Cardiac fibroblast (primary cell): ENCODE measurements at regions not wholly inside any gene's neighbourhood (a gene's known extent, or its start where the extent isn't known, plus 50 kb on each side); places are given as distances from the start of the nearest gene placed in this dataset.

Source experiments
- DNase-seq, 2 donors: peaks; one replicate each; pipeline versions ENCODE4 v3.0.0 to v3.0.0-alpha.2; 2010; ENCODE audit warnings: low read depth in 2 of 2
- H3K4me3 ChIP-seq, 2 donors: replicated peaks in 1 of 2; 1 replicate in 1 of 2; 2 replicates in 1 of 2; pipeline ENCODE4 v1.5.1; 2011; ENCODE audit warnings: low read depth in 2 of 2, low read length in 2 of 2, mild to moderate bottlenecking in 2 of 2, moderate library complexity in 1 of 2
- TF ChIP-seq, protein P1 (sequence below): IDR thresholded peaks from one replicate; pipeline ENCODE4 v1.5.1; 2011; ENCODE audit warnings: low read depth, mild to moderate bottlenecking, low read length, inconsistent platforms

DNA sequence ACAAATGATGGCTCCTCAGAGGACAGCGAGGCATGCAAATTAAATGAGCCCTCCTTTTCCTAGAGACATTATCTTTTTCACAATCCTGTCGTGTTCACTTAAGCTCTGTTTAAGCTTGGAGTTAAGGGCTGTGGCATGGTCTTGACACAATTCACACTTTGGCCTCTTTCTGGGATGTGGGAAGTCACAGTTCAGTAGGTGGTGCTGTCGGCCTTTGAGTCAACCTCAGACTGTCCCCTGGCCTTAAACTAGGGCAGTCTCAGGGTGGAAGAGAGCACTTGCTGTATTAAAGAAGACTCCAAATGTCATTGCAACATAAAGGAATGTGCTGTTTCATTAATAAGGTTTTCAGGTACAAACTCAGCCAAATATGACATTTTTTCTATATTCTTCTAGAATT lies 351.0 kb downstream of the MCTP2 start:
- no peak overlapping the region for H3K4me3 ChIP-seq
- DNase-seq = peak in 1 of 2 donors; percentile 21
- TF ChIP-seq, protein P1, sequence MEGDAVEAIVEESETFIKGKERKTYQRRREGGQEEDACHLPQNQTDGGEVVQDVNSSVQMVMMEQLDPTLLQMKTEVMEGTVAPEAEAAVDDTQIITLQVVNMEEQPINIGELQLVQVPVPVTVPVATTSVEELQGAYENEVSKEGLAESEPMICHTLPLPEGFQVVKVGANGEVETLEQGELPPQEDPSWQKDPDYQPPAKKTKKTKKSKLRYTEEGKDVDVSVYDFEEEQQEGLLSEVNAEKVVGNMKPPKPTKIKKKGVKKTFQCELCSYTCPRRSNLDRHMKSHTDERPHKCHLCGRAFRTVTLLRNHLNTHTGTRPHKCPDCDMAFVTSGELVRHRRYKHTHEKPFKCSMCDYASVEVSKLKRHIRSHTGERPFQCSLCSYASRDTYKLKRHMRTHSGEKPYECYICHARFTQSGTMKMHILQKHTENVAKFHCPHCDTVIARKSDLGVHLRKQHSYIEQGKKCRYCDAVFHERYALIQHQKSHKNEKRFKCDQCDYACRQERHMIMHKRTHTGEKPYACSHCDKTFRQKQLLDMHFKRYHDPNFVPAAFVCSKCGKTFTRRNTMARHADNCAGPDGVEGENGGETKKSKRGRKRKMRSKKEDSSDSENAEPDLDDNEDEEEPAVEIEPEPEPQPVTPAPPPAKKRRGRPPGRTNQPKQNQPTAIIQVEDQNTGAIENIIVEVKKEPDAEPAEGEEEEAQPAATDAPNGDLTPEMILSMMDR = no peak

DNA sequence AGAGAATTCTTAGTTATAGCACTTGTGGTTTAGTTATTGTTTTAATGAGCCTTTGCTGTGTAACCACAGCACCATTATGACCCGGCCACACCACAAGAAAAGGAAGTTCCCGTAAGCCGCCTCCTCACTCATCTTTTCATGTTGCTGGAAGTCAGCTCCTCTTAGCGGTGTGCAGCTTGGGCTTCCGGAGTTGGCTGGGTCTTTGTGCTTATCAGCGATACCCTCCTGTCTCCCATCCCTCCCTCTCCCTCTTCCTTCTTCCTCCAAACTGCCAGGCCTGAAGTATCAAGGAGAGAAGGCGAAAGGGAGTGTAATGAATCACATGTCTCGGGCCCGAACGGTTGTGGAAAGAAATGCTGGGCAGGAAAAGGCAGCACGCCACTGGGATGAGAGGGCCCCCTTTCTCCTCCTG lies 353.5 kb downstream of the MCTP2 start:
- DNase-seq = peak in 1 of 2 donors; percentile 31
- TF ChIP-seq, protein P1 = no peak
- no peak overlapping the region for H3K4me3 ChIP-seq

DNA sequence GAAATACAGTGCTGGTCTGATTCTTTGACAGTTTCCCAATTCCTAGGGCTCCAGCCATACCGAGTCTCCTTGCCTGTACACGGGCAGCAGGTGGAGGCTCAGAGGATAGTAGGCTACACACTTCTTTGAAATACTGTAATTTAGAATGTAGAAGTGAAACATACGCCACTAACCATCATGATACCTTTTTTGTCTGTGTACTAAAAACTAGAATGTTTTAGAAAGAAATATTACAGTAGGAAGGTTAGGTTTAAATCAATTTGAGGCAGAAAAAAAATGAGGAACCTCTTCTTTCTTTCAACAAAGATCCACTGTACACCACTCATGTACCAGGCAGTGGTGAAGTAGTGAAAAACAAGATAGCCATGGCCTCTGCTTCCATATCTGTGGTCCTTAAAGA lies 354.7 kb downstream of the MCTP2 start:
- H3K4me3 ChIP-seq = no peak overlapping the region
- no peak for DNase-seq
- TF ChIP-seq, protein P1 = no peak

DNA sequence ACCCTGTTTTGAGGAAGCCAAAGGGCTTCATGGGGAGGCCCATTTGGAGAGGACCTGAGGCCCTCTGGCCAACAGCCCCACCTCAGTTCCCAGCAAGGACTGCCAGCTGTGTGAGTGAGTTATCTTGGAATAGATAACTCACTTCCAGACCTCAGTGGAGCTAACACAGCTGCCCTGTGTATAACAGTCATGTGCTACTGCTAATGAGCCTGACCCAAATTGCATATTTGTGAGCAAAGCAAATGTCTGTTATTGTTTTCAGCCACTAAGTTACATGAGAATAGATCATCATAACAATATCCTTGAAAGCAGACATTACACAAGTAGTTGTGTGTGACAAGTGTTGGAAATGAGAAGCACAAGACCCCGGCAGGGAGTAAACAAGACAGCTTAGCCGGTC lies 355.8 kb downstream of the MCTP2 start:
- TF ChIP-seq, protein P1 = no peak
- peak in 1 of 2 donors; percentile 17 for DNase-seq
- H3K4me3 ChIP-seq = no peak overlapping the region

DNA sequence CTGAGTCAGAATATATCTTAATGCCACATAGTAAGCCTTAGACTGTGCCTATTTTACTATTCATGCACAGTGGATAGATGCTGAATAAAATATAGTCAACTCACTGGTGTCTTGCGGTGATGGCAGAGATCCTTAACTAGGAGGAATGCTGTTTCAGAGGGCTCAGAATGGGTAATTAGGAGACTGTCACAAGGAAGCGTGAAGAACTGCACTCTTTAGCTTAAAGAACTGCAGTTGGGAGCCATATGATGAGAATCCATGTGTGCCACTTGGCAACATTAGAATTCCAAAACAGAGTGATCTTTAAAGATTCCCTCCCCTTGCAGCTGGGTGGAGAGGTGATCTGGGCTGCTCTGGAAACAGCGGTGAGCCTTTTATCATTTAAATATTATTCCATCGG lies 357.6 kb downstream of the MCTP2 start:
- no peak for DNase-seq
- no peak overlapping the region for H3K4me3 ChIP-seq
- TF ChIP-seq, protein P1 = no peak

DNA sequence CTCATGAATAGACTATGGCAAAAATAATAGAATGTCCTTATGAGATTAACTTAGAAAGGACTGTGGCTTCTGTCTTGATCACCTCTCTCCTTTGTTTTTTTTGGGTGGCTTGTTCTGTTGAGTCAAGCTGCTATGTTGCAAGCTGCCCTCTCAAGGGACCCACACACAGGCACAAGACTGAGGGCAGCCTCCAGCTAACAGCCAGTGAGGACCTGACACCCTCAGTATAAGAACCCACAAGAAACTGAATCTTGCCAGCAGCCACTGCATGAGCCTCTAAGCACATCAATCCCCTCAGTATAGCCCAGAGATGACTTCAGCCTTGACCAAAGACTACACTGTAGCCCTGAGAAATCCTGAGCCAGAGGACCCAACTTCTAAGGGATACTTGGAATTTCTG lies 361.1 kb downstream of the MCTP2 start:
- TF ChIP-seq, protein P1 = no peak
- H3K4me3 ChIP-seq = no peak overlapping the region
- DNase-seq = no peak

DNA sequence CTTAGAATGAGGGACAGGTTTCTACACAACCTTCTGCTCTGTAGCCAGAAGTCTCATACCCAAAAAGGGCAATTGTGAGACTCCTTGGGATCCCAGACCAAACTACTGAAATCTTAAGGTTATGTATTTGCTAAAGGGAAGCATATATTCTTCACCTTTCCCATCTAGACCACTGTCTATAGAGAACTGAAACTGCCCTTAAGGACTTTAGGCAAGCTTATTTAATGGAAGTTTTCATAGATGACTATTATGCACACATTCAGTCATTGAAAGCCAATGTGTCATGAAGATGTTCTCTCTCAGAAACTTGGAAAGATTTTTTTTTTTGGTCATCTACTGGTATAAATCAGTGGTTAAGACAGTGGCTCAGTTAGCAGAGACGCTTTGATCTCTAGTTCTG lies 365.3 kb downstream of the MCTP2 start:
- TF ChIP-seq, protein P1 = no peak

More for the DNA sequence above, 365.3 kb downstream of the MCTP2 start:
- no peak for DNase-seq
- no peak overlapping the region for H3K4me3 ChIP-seq
